GM23248 (cell line): ENCODE measurements at regions not wholly inside any gene's neighbourhood (a gene's known extent, or its start where the extent isn't known, plus 50 kb on each side); places are given as distances from the start of the nearest gene placed in this dataset.

Experiments used
- DNase-seq: peaks from one replicate; pipeline ENCODE4 v3.0.0-alpha.2; 2015
- H2AFZ ChIP-seq: fragments of 200-600 bp; sonication (generic); 2 replicates; pipeline ENCODE4 v1.6.1; 2016; ENCODE audit warnings: antibody characterized with exemption
- H3F3A ChIP-seq: fragments of 200-600 bp; sonication (generic); 2 replicates; pipeline ENCODE4 v1.6.1; 2016; ENCODE audit warnings: mild to moderate bottlenecking, antibody characterized with exemption, mixed run types; ENCODE audit not compliant: insufficient read depth
- H3K27ac ChIP-seq: fragments of 200-600 bp; sonication (generic); 2 replicates; pipeline ENCODE4 v1.5.1; 2016; ENCODE audit warnings: mild to moderate bottlenecking
- H3K27me3 ChIP-seq: fragments of 200-600 bp; sonication (generic); replicated peaks from 2 replicates; pipeline ENCODE4 v1.6.1; 2016; ENCODE audit warnings: mild to moderate bottlenecking; ENCODE audit not compliant: insufficient read depth
- H3K36me3 ChIP-seq: fragments of 200-600 bp; sonication (generic); 2 replicates; pipeline ENCODE4 v1.6.1; 2016; ENCODE audit warnings: low read depth, mild to moderate bottlenecking
- H3K4me1 ChIP-seq: fragments of 200-600 bp; sonication (generic); 2 replicates; pipeline ENCODE4 v1.6.1; 2016; ENCODE audit warnings: mild to moderate bottlenecking; ENCODE audit not compliant: insufficient read depth
- H3K4me2 ChIP-seq: fragments of 200-600 bp; sonication (generic); one replicate; pipeline ENCODE4 v1.6.1; 2016; ENCODE audit warnings: mild to moderate bottlenecking; ENCODE audit not compliant: unreplicated experiment
- H3K4me3 ChIP-seq: fragments of 200-600 bp; sonication (generic); 2 replicates; pipeline ENCODE4 v1.5.1; 2016; ENCODE audit warnings: mild to moderate bottlenecking
- H3K79me2 ChIP-seq: fragments of 200-600 bp; sonication (generic); 2 replicates; pipeline ENCODE4 v1.6.1; 2016; ENCODE audit warnings: mild to moderate bottlenecking; ENCODE audit not compliant: insufficient read depth
- H3K9ac ChIP-seq: fragments of 200-600 bp; sonication (generic); 2 replicates; pipeline ENCODE4 v1.6.1; 2016; ENCODE audit warnings: mild to moderate bottlenecking
- H3K9me2 ChIP-seq: fragments of 200-600 bp; sonication (generic); 2 replicates; pipeline ENCODE4 v1.6.1; 2016; ENCODE audit warnings: mixed run types, mild to moderate bottlenecking, moderate library complexity; ENCODE audit not compliant: insufficient read depth
- H3K9me3 ChIP-seq: fragments of 200-600 bp; sonication (generic); one replicate; pipeline ENCODE4 v1.6.1; 2017; ENCODE audit warnings: low read depth
- H4K20me1 ChIP-seq: fragments of 200-600 bp; sonication (generic); 2 replicates; pipeline ENCODE4 v1.6.0; 2016; ENCODE audit not compliant: insufficient read depth
- EZH2 ChIP-seq: fragments of 200-600 bp; sonication (generic); IDR thresholded peaks from 2 replicates; pipeline ENCODE4 v1.6.1; 2018; ENCODE audit warnings: antibody characterized with exemption, mild to moderate bottlenecking; ENCODE audit not compliant: insufficient read depth, poor library complexity, severe bottlenecking
- EZH2phosphoT487 ChIP-seq: fragments of 200-600 bp; sonication (generic); IDR thresholded peaks from 2 replicates; pipeline ENCODE4 v1.6.1; 2018; ENCODE audit warnings: antibody characterized with exemption, moderate library complexity, mild to moderate bottlenecking, low read depth; ENCODE audit not compliant: insufficient read depth
- WGBS, 2 experiments: methylation state at CpG; one replicate each; pipeline ENCODE4 v1.1.6; 2015 to 2017; ENCODE audit warnings: low lambda C conversion rate in 2 of 2, low coverage in 1 of 2; ENCODE audit errors: missing lambda C conversion rate in 2 of 2; 5-methylcytosine and 5-hydroxymethylcytosine counted together
- in situ Hi-C: fragments of 300-500 bp; cut with MboI; formaldehyde crosslinking; loops from 2 replicates; pipeline ENCODE4 v1.15.0; 2020

DNA sequence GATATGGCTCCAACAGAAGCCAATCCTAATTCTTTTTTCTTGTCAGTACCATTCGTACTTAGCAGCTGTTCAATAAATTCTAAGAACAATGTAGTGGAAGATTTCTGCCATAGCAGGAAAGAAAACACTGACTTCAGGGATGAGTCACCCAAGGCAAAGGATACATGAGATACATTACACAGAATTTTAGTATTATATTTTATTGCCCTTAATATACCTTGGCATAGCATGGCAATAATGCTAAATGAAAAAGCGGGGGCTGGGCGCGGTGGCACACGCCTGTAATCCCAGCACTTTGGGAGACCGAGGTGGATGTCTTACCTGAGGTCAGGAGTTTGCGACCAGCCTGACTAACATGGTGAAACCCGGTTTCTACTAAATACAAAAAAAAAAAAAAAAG is 619.1 kb upstream of the DAB2 start:
- no peaks in the 10 kb centered on the region for H3K9me3 ChIP-seq
- 77 to 83% methylated on average over 8 of the region's 8 CpGs for WGBS, 2 experiments
- H2AFZ ChIP-seq, result no peak overlapping the region
- H3K27ac ChIP-seq, result no peak overlapping the region
- H3K27me3 ChIP-seq, result no peaks in the 10 kb centered on the region
- peaks cover 8% of the 10 kb centered on the region; the same call in 1 of the 2 replicates for H3K4me1 ChIP-seq
- H3K9me2 ChIP-seq, result no peaks in the 10 kb centered on the region
- peaks cover 8% of the 10 kb centered on the region; the same call in 1 of the 2 replicates for H3F3A ChIP-seq
- no peak overlapping the region for H3K4me2 ChIP-seq
- H4K20me1 ChIP-seq, result no peaks in the 10 kb centered on the region
- in situ Hi-C loops, result no loop called here
- H3K9ac ChIP-seq, result no peak overlapping the region
- H3K79me2 ChIP-seq, result no peaks in the 10 kb centered on the region
- H3K4me3 ChIP-seq, result no peak overlapping the region
- H3K36me3 ChIP-seq, result no peaks in the 10 kb centered on the region
- no peak for DNase-seq
- no peak for TF ChIP-seq EZH2
- TF ChIP-seq EZH2phosphoT487, result no peak

GRCh38 chr5:40041452-40041851 is 616.7 kb upstream of the DAB2 start:
- Histone ChIP-seq H3K9ac (no peak overlapping the region), H3K4me3 (no peak overlapping the region), H2AFZ (no peak overlapping the region), H3K36me3 (no peaks in the 10 kb centered on the region), H3F3A (peaks cover 3% of the 10 kb centered on the region; the same call in 1 of the 2 replicates), H3K79me2 (no peaks in the 10 kb centered on the region), H3K9me3 (no peaks in the 10 kb centered on the region), H3K27ac (no peak overlapping the region), H3K27me3 (no peaks in the 10 kb centered on the region), H3K4me2 (no peak overlapping the region), H3K4me1 (peaks cover 3% of the 10 kb centered on the region; the same call in 1 of the 2 replicates), H4K20me1 (no peaks in the 10 kb centered on the region), H3K9me2 (no peaks in the 10 kb centered on the region)
- no peak for TF ChIP-seq EZH2phosphoT487
- TF ChIP-seq EZH2, result no peak
- 83 to 96% methylated on average over 1 of the region's 1 CpG for WGBS, 2 experiments
- in situ Hi-C loops, result no loop called here
- no peak for DNase-seq

DNA sequence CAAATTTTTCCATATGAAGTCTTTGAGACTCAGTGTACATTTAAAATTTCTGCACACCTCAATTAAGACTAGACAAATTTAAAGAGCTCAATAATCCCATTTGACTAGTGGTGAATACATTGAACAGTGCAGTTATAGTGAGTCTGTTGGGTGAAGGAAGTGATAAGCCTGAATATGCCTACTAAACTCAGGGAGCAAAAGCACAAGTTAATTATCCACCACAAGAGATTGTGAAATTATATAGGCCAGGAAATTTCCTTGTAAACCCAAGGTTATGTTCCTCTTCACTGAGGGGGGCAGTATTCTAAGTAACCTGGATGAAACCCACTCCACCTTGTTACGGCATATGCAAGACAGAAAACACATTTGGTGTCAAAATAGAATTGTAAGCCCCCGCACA is 612.9 kb upstream of the DAB2 start:
- Histone ChIP-seq H3K9me3 (no peaks in the 10 kb centered on the region), H3K4me3 (no peak overlapping the region), H4K20me1 (no peaks in the 10 kb centered on the region), H3K27me3 (no peaks in the 10 kb centered on the region), H3K4me2 (no peak overlapping the region), H3K4me1 (no peaks in the 10 kb centered on the region), H3K27ac (no peak overlapping the region), H3K36me3 (no peaks in the 10 kb centered on the region), H3F3A (no peaks in the 10 kb centered on the region), H3K79me2 (no peaks in the 10 kb centered on the region), H3K9ac (no peak overlapping the region), H3K9me2 (no peaks in the 10 kb centered on the region), H2AFZ (no peak overlapping the region)
- WGBS, 2 experiments, result 86 to 88% methylated on average over 2 of the region's 2 CpGs
- TF ChIP-seq EZH2phosphoT487 (no peak), EZH2 (no peak)
- DNase-seq, result no peak
- in situ Hi-C loops, result no loop called here

- DNase-seq, result no peak
- Histone ChIP-seq H3K79me2 (no peaks in the 10 kb centered on the region), H3K4me1 (no peaks in the 10 kb centered on the region), H3K36me3 (no peaks in the 10 kb centered on the region), H3F3A (no peaks in the 10 kb centered on the region), H3K9me2 (no peaks in the 10 kb centered on the region), H3K4me2 (no peak overlapping the region), H3K27me3 (no peaks in the 10 kb centered on the region), H4K20me1 (no peaks in the 10 kb centered on the region), H3K9ac (no peak overlapping the region), H3K27ac (no peak overlapping the region), H3K9me3 (no peaks in the 10 kb centered on the region), H2AFZ (no peak overlapping the region), H3K4me3 (no peak overlapping the region)
- in situ Hi-C loops, result no loop called here
- 74 to 80% methylated on average over 2 of the region's 2 CpGs for WGBS, 2 experiments
- TF ChIP-seq EZH2 (no peak), EZH2phosphoT487 (no peak)
Observed at GRCh38 chr5:40034441-40034840, 609.7 kb upstream of the DAB2 start.

- H3F3A ChIP-seq, result no peaks in the 10 kb centered on the region
- TF ChIP-seq EZH2 (no peak), EZH2phosphoT487 (no peak)
- no peak for DNase-seq
- no peaks in the 10 kb centered on the region for H3K4me1 ChIP-seq
- no peak overlapping the region for H3K9ac ChIP-seq
- in situ Hi-C loops, result no loop called here
- no peak overlapping the region for H2AFZ ChIP-seq
- H3K9me3 ChIP-seq, result no peaks in the 10 kb centered on the region
- no peak overlapping the region for H3K4me3 ChIP-seq
- H3K4me2 ChIP-seq, result no peak overlapping the region
- no peaks in the 10 kb centered on the region for H3K9me2 ChIP-seq
- no peak overlapping the region for H3K27ac ChIP-seq
- no peaks in the 10 kb centered on the region for H3K36me3 ChIP-seq
- H3K27me3 ChIP-seq, result 0 out of 2 replicates have a peak, but pooled peaks cover 5% of the 10 kb centered on the region
- no peaks in the 10 kb centered on the region for H3K79me2 ChIP-seq
- 52 to 54% methylated on average over 3 of the region's 3 CpGs for WGBS, 2 experiments
- no peaks in the 10 kb centered on the region for H4K20me1 ChIP-seq
Observed at GRCh38 chr5:40033411-40033810, 608.6 kb upstream of the DAB2 start.
